Astrocyte of the spinal cord (primary cell): ENCODE measurements at regions not wholly inside any gene's neighbourhood (a gene's known extent, or its start where the extent isn't known, plus 50 kb on each side); places are given as distances from the start of the nearest gene placed in this dataset.
"Not testable (repeated sequence)": the region's sequence is repeated elsewhere in the genome, so short reads cannot be mapped to it uniquely, and the experiment has no call there.

Experiments
- DNase-seq: peaks from one replicate; pipeline ENCODE4 v3.0.0; 2011; ENCODE audit warnings: low read depth, low spot score
- H3K4me3 ChIP-seq: 2 replicates; pipeline ENCODE4 v1.5.1; 2011; ENCODE audit warnings: low read depth, mild to moderate bottlenecking, low read length, moderate library complexity
- CTCF ChIP-seq: IDR thresholded peaks from 2 replicates; pipeline ENCODE4 v1.5.1; 2012; ENCODE audit warnings: low read depth, mild to moderate bottlenecking, low read length, inconsistent platforms
- in situ Hi-C: cut with HindIII; loops from 2 replicates; pipeline ENCODE4 v1.10.0; 2017; ENCODE audit warnings: low sequenced_read_pairs

DNA sequence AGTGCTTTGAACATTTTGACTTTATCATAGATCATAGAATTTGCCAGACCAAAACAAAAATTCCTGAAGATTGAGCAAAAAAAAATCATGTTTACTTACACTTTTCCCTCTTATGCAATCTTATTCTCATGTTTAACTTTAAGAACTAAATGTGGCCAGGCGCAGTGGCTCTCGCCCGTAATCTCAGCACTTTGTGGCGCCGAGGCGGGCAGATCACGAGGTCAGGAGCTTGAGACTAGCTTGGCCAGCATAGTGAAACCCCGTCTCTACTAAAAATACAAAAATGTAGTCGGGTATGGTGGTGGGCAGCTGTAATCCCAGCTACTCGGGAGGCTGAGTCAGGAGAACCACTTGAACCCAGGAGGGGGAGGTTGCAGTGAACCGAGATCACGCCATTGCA is 227.9 kb upstream of the KYNU start:
- TF ChIP-seq CTCF = no peak
- H3K4me3 ChIP-seq = no peak overlapping the region
- DNase-seq = no peak
- in situ Hi-C loops = no loop called here

DNA sequence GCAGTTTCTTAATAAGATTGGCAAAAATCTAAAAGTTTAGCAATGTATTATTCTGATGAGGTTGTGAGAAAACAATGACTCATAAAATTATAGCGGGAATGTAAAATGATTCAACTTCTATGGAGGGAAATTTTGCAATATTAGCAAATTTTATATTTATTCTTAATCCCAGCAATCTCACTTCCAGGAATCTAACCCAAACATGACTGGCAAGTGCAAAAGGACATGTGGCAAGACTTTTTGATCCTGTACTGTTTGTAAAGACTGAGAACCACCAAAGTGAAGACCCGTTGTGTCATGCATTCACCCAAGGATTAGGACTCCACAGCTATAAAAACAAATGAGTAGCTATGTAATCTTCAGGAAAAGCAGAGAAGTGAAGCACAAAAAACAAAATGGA is 234.8 kb upstream of the KYNU start:
- in situ Hi-C loops = no loop called here
- no peak for TF ChIP-seq CTCF
- no peak for DNase-seq
- H3K4me3 ChIP-seq = no peak overlapping the region

DNA sequence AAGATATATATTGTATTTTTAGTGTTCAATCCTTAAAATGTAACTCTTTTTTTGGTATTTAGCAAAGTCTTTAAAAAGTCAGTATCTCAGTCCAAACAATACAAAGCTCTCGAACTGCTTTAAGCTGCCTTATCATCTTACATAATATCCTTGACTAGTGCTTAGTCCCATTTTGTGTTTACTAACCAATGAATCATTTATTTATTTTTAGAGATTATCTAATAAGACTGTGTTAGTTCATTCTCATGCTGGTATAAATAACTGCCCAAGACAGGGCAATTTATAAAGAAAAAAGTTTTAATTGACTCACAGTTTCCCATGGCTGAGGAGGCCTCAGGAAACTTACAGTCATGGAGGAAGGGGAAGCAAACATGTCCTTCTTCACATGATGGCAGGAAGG is 248.3 kb upstream of the KYNU start:
- no peak for DNase-seq
- in situ Hi-C loops = no loop called here
- TF ChIP-seq CTCF = no peak
- no peak overlapping the region for H3K4me3 ChIP-seq

DNA sequence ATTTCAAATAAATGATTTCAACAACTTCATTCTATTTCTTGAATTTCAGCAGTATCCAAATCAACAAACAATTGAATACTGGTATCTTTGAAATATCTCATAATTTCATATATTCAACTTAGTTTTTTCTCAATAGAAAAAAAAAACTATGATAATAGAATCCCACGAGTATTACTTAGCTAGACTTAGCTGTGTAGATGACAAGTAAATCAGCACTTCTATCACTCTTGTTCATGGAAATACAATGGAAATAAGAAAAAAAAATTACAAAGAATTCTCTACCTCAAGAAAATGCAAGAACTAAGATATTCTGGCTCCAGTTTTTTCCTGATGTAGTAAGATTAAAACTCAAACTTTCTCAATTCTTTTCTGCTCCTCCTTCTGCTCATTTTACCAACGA is 256.2 kb upstream of the KYNU start:
- in situ Hi-C loops = no loop called here
- no peak overlapping the region for H3K4me3 ChIP-seq
- no peak for DNase-seq
- no peak for TF ChIP-seq CTCF

GRCh38 chr2:142617461-142617860 is 260.0 kb upstream of the KYNU start:
- in situ Hi-C loops = no loop called here
- no peak overlapping the region for H3K4me3 ChIP-seq
- no peak for TF ChIP-seq CTCF
- DNase-seq = no peak

- in situ Hi-C loops = no loop called here
- no peak for DNase-seq
- H3K4me3 ChIP-seq = no peak overlapping the region
- TF ChIP-seq CTCF = no peak
Measured at GRCh38 chr2:142615876-142616275, 261.6 kb upstream of the KYNU start.

DNA sequence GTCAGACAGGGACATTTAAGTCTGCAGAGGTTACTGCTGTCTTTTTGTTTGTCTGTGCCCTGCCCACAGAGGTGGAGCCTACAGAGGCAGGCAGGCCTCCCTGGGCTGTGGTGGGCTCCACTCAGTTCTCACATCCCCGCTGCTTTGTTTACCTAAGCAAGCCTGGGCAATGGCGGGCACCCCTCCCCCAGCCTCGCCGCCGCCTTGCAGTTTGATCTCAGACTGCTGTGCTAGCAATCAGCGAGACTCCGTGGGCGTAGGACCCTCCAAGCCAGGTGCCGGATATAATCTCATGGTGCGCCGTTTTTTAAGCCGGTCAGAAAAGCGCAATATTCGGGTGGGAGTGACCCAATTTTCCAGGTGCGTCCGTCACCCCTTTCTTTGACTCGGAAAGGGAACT is 264.3 kb upstream of the KYNU start:
- H3K4me3 ChIP-seq, DNase-seq, in situ Hi-C loops: not testable (repeated sequence)
